ENCODE measurements at regions not wholly inside any gene's neighbourhood (a gene's known extent, or its start where the extent isn't known, plus 50 kb on each side); places are given as distances from the start of the nearest gene placed in this dataset.

DNA sequence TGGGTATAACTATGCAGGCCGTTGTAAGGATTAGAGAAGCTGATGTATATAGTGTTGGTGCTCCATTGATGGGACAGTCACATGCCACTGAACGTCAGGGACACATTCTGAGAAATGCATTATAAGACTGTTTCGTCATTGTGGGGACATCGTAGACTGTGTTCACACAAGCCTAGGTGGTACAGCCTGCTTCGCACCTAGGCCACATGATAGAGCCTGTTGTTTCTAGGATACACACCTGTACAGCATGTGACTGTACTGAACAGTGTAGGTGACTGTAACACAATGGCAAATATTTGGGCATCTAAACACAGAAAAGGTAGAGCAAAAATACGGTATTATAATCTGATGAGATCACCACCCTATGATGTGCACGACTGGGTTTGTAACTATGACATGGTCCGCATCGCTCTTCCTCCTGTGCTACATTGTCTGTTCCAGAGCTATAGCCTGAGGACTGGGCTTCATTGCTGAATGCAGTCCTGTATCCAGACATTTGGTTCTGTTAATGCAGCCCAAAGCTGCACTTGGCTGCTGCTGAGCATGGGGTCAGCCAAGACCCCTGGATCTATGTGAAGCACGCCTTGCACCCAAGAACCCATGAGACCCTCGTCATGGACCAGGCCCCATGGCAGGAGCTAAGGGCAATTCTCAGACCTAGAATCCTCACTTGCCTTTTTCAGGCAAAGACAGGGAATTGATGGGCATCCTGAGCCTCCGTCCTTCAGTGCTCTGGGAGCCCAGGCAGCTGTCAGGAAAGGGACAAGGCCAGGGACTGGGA lies 51.1 kb upstream of the THY1 start:
- DNase-seq (ENCODE audit: low spot score in 2 of 2) = no peak
- TF ChIP-seq, protein P1, sequence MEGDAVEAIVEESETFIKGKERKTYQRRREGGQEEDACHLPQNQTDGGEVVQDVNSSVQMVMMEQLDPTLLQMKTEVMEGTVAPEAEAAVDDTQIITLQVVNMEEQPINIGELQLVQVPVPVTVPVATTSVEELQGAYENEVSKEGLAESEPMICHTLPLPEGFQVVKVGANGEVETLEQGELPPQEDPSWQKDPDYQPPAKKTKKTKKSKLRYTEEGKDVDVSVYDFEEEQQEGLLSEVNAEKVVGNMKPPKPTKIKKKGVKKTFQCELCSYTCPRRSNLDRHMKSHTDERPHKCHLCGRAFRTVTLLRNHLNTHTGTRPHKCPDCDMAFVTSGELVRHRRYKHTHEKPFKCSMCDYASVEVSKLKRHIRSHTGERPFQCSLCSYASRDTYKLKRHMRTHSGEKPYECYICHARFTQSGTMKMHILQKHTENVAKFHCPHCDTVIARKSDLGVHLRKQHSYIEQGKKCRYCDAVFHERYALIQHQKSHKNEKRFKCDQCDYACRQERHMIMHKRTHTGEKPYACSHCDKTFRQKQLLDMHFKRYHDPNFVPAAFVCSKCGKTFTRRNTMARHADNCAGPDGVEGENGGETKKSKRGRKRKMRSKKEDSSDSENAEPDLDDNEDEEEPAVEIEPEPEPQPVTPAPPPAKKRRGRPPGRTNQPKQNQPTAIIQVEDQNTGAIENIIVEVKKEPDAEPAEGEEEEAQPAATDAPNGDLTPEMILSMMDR (IDR thresholded peaks at IDR 0.05) = no peak
- TF ChIP-seq POLR2A (IDR thresholded peaks at IDR 0.05) = no peak
- no peak for TF ChIP-seq EP300 (IDR thresholded peaks at IDR 0.05)
- H3K36me3 ChIP-seq = no peaks in the 10 kb centered on the region
- peaks cover 0 to 15% (median 0%) of the 10 kb centered on the region in 4 donors for H3K4me1 ChIP-seq
- no peaks in the 10 kb centered on the region for H3K27me3 ChIP-seq
- no peak overlapping the region for H3K4me3 ChIP-seq
- no peak overlapping the region for H3K27ac ChIP-seq
- no peaks in the 10 kb centered on the region for H3K9me3 ChIP-seq
- whole genome bisulfite sequencing, 2 donors = 84 to 92% methylated on average over 12 of the region's 12 CpGs

DNA sequence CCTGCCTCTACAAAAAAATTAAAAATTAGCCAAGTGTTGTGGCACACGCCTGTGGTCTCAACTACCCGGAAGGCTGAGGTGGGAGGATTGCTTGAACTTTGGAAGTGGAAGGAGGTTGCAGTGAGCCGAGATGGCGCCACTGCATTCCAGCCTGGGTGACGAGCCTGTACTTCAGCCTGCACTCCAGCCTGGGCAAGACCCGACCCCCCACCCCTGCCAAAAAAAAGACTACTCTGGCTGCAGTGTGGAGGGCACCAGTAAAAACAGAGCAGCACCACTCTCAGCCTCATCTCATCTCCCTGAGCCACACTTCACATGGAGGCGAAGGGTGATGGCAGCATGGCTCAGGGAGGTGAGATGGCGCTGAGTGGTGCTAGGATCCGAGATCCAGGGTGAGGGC lies 50.3 kb upstream of the THY1 start:
- Histone ChIP-seq H3K36me3 (no peaks in the 10 kb centered on the region), H3K27me3 (no peaks in the 10 kb centered on the region), H3K27ac (no peak overlapping the region), H3K4me1 (peaks cover 0 to 15% (median 0%) of the 10 kb centered on the region in 4 donors), H3K4me3 (no peak overlapping the region), H3K9me3 (peaks cover 0 to 7% (median 0%) of the 10 kb centered on the region in 4 donors)
- WGBS, 2 donors = 87 to 90% methylated on average over 9 of the region's 9 CpGs
- no peak for DNase-seq (ENCODE audit: low spot score in 2 of 2)
- TF ChIP-seq, protein P1 (IDR thresholded peaks at IDR 0.05) = no peak
- TF ChIP-seq POLR2A (IDR thresholded peaks at IDR 0.05) (no peak), EP300 (IDR thresholded peaks at IDR 0.05) (no peak)

DNA sequence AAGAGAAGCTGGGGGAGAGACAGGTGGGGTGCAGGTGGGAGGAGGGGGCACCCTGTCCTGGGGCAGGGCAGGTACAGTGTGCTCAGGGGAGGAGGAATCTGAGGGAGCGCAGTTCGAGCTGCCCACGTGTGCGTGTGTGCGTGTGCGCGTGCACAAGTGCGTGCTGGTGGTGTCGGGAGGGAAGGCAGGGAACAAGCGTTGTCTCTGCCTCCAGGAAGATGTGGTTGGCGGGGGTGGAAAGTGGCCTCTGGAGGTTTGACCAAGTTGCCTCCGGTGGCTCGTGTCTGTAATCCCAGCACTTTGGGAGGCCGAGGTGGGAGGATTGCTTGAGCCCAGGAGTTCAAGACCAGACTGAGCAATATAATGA lies 49.9 kb upstream of the THY1 start:
- Histone ChIP-seq H3K27ac (no peak overlapping the region), H3K4me1 (peaks cover 0 to 15% (median 0%) of the 10 kb centered on the region in 4 donors), H3K9me3 (peaks cover 0 to 10% (median 0%) of the 10 kb centered on the region in 4 donors), H3K36me3 (no peaks in the 10 kb centered on the region), H3K4me3 (no peak overlapping the region), H3K27me3 (no peaks in the 10 kb centered on the region)
- no peak for DNase-seq (ENCODE audit: low spot score in 2 of 2)
- no peak for TF ChIP-seq EP300 (IDR thresholded peaks at IDR 0.05)
- no peak for TF ChIP-seq POLR2A (IDR thresholded peaks at IDR 0.05)
- TF ChIP-seq, protein P1 (IDR thresholded peaks at IDR 0.05) = no peak
- 87 to 90% methylated on average over 14 of the region's 14 CpGs for WGBS, 2 donors

All from tibial nerve (tissue), 4 donors.